HG03095 (cell line): ENCODE measurements at regions not wholly inside any gene's neighbourhood (a gene's known extent, or its start where the extent isn't known, plus 50 kb on each side); places are given as distances from the start of the nearest gene placed in this dataset.
"Not testable (repeated sequence)": the region's sequence is repeated elsewhere in the genome, so short reads cannot be mapped to it uniquely, and the experiment has no call there.

Experiments
- ATAC-seq: cut with Tn5 transposase; IDR thresholded peaks from one replicate; pipeline ENCODE4 v1.9.1; 2021; ENCODE audit warnings: moderate library complexity; ENCODE audit not compliant: unreplicated experiment

DNA sequence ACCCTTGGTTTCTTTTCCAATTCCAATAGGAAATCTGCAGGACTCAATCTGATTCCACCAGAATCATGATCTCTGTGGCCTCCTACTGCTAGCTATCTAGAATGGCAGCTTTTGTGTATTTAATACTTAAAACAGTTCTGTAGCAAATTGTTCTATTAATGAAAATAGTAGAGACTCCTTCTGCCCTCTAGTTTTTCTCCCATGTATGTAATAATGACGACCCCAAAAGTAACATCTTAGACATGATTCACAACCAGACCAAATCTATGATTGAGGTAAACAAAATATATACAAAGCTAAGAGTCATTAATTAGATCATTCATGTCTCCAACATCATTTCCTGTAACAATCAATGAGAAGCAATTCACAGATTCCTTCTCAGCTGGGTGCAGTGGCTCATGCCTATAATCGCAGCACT is 259.1 kb upstream of the MKLN1 start:
- no peak for ATAC-seq

DNA sequence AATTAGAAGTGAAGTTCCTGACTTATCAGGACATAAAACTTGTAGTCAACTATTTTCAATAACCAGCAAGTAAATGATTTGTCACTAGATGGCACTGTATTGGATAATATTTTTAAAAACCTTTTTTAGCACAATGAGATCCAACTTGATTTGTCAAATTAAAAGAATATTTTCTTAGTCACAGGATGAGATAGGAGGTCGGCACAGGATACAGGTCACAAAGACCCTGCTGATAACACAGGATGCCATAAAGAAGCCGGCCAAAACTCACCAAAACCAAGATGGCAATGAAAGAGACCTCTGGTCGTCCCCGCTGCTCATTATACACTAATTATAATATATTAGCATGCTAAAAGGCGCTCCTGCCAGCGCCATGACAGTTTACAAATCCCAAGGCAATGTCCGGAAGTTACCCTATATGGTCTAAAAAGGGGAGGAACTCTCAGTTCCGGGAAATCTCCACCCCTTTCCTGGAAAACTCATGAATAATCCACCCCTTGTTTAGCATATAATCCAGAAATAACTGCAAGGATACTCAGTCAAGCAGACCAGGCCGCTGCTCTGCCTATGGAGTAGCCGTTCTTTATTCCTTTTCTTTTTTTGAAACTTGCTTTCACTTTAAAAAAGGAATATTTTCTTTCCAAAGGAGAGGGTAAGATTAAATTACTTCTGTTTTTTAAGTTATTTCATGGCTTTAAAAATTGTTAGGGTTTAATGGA is 255.7 kb upstream of the MKLN1 start:
- no peak for ATAC-seq

GRCh38 chr7:131072505-131073091 is 255.1 kb upstream of the MKLN1 start:
- ATAC-seq, result no peak

GRCh38 chr7:131074043-131074442 is 253.6 kb upstream of the MKLN1 start:
- ATAC-seq, result no peak

- ATAC-seq, result no peak
Observed at GRCh38 chr7:131074585-131074984, 253.1 kb upstream of the MKLN1 start.

DNA sequence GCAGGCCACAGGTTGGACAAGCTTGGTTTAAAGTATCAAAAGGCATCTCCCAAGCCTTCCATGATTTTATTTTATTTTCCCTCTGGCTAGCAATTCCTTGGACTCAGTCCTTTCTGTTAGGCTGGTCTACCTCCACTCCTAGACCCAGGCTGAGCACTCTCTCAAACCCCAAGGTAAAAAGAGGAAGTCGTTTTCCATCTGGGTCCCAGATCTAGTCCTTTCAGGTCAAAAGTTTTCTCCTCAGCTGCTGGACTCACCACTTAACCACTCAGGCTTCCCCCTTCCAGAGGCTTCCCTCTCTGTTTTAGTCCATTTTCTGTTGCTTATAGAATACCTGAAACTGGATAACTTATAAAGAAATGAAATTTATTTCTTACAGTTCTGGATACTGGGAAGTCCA is 252.3 kb upstream of the MKLN1 start:
- ATAC-seq, result no peak

GRCh38 chr7:131076032-131076431 is 251.6 kb upstream of the MKLN1 start:
- ATAC-seq, result no peak

- ATAC-seq, result no peak
Observed at GRCh38 chr7:131076711-131077181, 250.9 kb upstream of the MKLN1 start.

DNA sequence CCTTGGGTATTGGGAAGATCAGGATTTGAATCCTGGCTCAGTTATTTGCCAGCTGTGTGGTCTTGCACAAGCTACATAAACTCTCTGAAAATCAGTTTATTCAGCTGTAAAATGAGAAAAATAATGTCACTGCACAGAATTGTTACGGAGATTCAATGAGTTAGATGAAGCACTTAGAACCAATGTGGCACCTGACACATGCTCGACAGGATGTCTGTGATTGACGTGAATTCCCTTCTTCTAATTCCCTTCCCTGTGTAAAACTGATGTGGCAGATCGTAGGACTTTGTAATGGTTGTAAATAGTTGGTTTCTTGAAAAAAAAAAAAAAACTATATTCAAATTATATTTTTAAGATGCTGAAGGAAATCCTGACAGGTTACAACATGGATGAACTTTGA is 249.9 kb upstream of the MKLN1 start:
- no peak for ATAC-seq

DNA sequence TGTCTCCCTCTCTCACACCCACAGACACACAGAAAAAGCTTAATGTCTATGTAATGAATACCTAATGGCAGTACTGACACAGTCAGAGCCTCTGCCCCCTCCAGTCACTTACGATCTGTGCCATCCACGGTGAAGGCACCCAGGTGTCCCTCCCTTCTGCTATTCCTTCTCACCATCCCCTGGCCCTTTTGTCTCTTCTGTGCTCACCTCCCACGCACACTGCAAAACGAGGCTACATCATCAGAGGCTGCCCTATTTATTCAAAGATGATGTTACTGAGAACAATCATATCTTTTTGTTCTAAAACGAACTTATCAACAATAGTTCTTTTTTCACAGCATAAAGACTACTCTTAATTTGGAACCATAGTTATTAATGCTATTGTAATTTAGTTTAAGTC is 246.9 kb upstream of the MKLN1 start:
- ATAC-seq, result no peak

DNA sequence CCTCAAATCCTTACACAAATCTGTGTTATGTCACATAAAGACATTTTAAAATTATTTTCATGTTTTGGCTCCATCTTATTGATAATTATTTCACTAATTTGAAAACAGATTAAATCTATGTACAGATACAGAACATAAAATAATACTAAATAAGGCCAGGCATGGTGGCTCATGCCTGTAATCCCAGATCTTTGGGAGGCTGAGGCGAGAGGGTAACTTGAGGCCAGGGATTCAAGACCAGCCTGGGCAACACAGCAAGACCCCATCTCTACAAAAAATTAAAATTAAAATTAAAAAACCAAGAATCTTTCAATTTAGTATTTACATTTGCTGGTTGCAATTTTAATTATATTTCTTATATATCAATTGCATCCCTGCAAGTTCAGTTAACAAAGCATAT is 246.4 kb upstream of the MKLN1 start:
- no peak for ATAC-seq

DNA sequence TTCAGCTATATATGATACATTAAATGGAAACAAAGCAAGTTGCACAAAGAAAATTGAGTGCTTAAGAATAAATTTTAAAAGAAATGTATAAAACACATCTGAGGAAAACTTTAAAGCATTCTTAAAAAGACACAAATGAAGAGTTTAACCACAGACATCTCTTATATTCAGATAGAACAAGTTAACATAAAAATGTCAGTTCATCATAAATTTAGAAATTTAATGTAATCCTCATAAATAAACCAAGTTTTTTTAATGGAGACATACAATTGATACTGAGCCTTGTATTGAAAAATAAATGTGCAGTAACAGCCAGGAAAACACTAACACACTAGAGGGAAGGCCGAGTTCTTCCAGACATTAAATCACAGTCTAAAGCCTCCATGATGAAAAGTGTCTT is 243.9 kb upstream of the MKLN1 start:
- no peak for ATAC-seq

DNA sequence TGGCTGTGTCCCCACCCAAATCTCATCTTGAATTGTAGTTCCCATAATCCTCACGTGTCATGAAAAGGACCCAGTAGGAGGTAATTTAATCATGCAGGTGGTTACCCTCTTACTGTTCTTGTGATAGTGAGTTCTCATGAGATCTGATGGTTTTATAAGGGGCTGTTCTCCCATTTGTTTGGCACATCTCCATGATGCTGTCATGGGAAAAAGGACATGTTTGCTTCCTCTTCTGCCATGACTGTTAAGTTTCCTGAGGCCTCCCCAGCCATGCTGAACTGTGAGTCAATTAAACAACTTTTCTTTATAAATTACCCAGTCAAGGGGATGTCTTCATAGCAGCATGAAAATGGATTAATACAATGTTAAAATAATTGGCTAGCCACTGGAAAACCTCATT is 243.3 kb upstream of the MKLN1 start:
- not testable (repeated sequence) for ATAC-seq

GRCh38 chr7:131087756-131088658 is 239.7 kb upstream of the MKLN1 start:
- ATAC-seq, result no peak

- ATAC-seq, result no peak
Observed at GRCh38 chr7:131090188-131090587, 237.5 kb upstream of the MKLN1 start.

GRCh38 chr7:131090886-131091692 is 236.6 kb upstream of the MKLN1 start:
- no peak for ATAC-seq

GRCh38 chr7:131094685-131095084 is 233.0 kb upstream of the MKLN1 start:
- ATAC-seq, result no peak

GRCh38 chr7:131095346-131095745 is 232.3 kb upstream of the MKLN1 start:
- no peak for ATAC-seq

- no peak for ATAC-seq
Observed at GRCh38 chr7:131096267-131096927, 231.3 kb upstream of the MKLN1 start.

- ATAC-seq, result no peak
Observed at GRCh38 chr7:131097662-131098376, 229.9 kb upstream of the MKLN1 start.
